HEK293 (cell line): ENCODE measurements at regions not wholly inside any gene's neighbourhood (a gene's known extent, or its start where the extent isn't known, plus 50 kb on each side); places are given as distances from the start of the nearest gene placed in this dataset.

Experiments
- CTCF ChIP-seq: fragments of 450-650 bp; formaldehyde crosslinking; IDR thresholded peaks from 2 replicates; pipeline ENCODE4 v1.5.1; 2016; ENCODE audit warnings: missing biosample characterization, missing genetic modification characterization
- HOXC10 ChIP-seq: sonication (generic); formaldehyde crosslinking; IDR thresholded peaks from 2 replicates; pipeline ENCODE4 v1.8.1; 2023; ENCODE audit warnings: mild to moderate bottlenecking, missing genetic modification reagents
- MYNN ChIP-seq: fragments of 450-650 bp; formaldehyde crosslinking; IDR thresholded peaks from 2 replicates; pipeline ENCODE4 v1.5.1; 2016; ENCODE audit warnings: missing biosample characterization, missing genetic modification characterization, borderline replicate concordance
- PATZ1 ChIP-seq: fragments of 450-650 bp; formaldehyde crosslinking; IDR thresholded peaks from 2 replicates; pipeline ENCODE4 v1.5.1; 2016; ENCODE audit warnings: missing biosample characterization, missing genetic modification characterization
- PRDM2 ChIP-seq: fragments of 450-650 bp; formaldehyde crosslinking; IDR thresholded peaks from 2 replicates; pipeline ENCODE4 v1.5.1; 2016; ENCODE audit warnings: missing biosample characterization, missing genetic modification characterization, borderline replicate concordance
- ZNF184 ChIP-seq: fragments of 450-650 bp; IDR thresholded peaks from 2 replicates; pipeline ENCODE4 v1.5.1; 2018; ENCODE audit warnings: missing biosample characterization, mild to moderate bottlenecking, missing genetic modification characterization
- ZNF544 ChIP-seq: fragments of 450-650 bp; formaldehyde crosslinking; IDR thresholded peaks from 2 replicates; pipeline ENCODE4 v1.5.0; 2017; ENCODE audit warnings: missing biosample characterization, missing genetic modification characterization
- ZNF658 ChIP-seq: fragments of 450-650 bp; formaldehyde crosslinking; IDR thresholded peaks from 2 replicates; pipeline ENCODE4; 2016; ENCODE audit warnings: missing biosample characterization, missing genetic modification characterization
- ZNF785 ChIP-seq: fragments of 450-650 bp; formaldehyde crosslinking; IDR thresholded peaks from 2 replicates; pipeline ENCODE4 v1.5.1; 2016; ENCODE audit warnings: missing biosample characterization, missing genetic modification characterization
- ZSCAN18 ChIP-seq: fragments of 450-650 bp; formaldehyde crosslinking; IDR thresholded peaks from 2 replicates; pipeline ENCODE4 v1.5.1; 2016; ENCODE audit warnings: missing biosample characterization, missing genetic modification characterization

- TF ChIP-seq ZNF785 (tag by site-specific recombination) (no peak), ZNF658 (tag by site-specific recombination) (no peak), CTCF (tag by site-specific recombination) (no peak), MYNN (no peak), ZNF184 (tag by site-specific recombination) (no peak), HOXC10 (CRISPR knock-in tag) (no peak), PATZ1 (tag by site-specific recombination) (no peak), ZSCAN18 (tag by site-specific recombination) (no peak), ZNF544 (tag by site-specific recombination) (no peak), PRDM2 (tag by site-specific recombination) (no peak)
These were observed 73.5 kb upstream of the SPATA16 start for GRCh38 chr3:173214576-173214975.
